ENCODE measurements at regions not wholly inside any gene's neighbourhood (a gene's known extent, or its start where the extent isn't known, plus 50 kb on each side); places are given as distances from the start of the nearest gene placed in this dataset.

GRCh38 chr7:17181482-17181881 lies 117.0 kb upstream of the AHR start:
- H3K27me3 ChIP-seq, result no peaks in the 10 kb centered on the region
- no peaks in the 10 kb centered on the region for H3K4me1 ChIP-seq (ENCODE audit: low read depth)
- no peak for TF ChIP-seq CTCF (IDR thresholded peaks at IDR 0.05; ENCODE audit: low read depth, low read length)
- no peak overlapping the region for H3K4me3 ChIP-seq
- no peak for DNase-seq (ENCODE audit: low read depth in 1 of 2, low spot score in 1 of 2)
- no peaks in the 10 kb centered on the region for H3K9me3 ChIP-seq (ENCODE audit: low read depth)
- H3K36me3 ChIP-seq, result no peaks in the 10 kb centered on the region
- no peak overlapping the region for H3K27ac ChIP-seq

GRCh38 chr7:17183630-17184328 lies 114.7 kb upstream of the AHR start:
- Histone ChIP-seq H3K4me1 (ENCODE audit: low read depth) (no peaks in the 10 kb centered on the region), H3K9me3 (ENCODE audit: low read depth) (no peaks in the 10 kb centered on the region), H3K4me3 (no peak overlapping the region), H3K27ac (no peak overlapping the region), H3K36me3 (no peaks in the 10 kb centered on the region), H3K27me3 (no peaks in the 10 kb centered on the region)
- no peak for TF ChIP-seq CTCF (IDR thresholded peaks at IDR 0.05; ENCODE audit: low read depth, low read length)
- DNase-seq (ENCODE audit: low read depth in 1 of 2, low spot score in 1 of 2), result no peak

GRCh38 chr7:17184805-17185689 lies 113.4 kb upstream of the AHR start:
- DNase-seq (ENCODE audit: low read depth in 1 of 2, low spot score in 1 of 2), result no peak
- Histone ChIP-seq H3K27ac (no peak overlapping the region), H3K27me3 (no peaks in the 10 kb centered on the region), H3K36me3 (no peaks in the 10 kb centered on the region), H3K4me3 (no peak overlapping the region), H3K4me1 (ENCODE audit: low read depth) (no peaks in the 10 kb centered on the region), H3K9me3 (ENCODE audit: low read depth) (no peaks in the 10 kb centered on the region)
- no peak for TF ChIP-seq CTCF (IDR thresholded peaks at IDR 0.05; ENCODE audit: low read depth, low read length)

GRCh38 chr7:17185690-17186070 lies 112.8 kb upstream of the AHR start:
- no peak for TF ChIP-seq CTCF (IDR thresholded peaks at IDR 0.05; ENCODE audit: low read depth, low read length)
- Histone ChIP-seq H3K36me3 (no peaks in the 10 kb centered on the region), H3K27ac (no peak overlapping the region)

GRCh38 chr7:17186745-17187530 lies 111.5 kb upstream of the AHR start:
- DNase-seq (ENCODE audit: low read depth in 1 of 2, low spot score in 1 of 2), result no peak
- H3K9me3 ChIP-seq (ENCODE audit: low read depth), result no peaks in the 10 kb centered on the region
- H3K27ac ChIP-seq, result no peak overlapping the region
- no peaks in the 10 kb centered on the region for H3K4me1 ChIP-seq (ENCODE audit: low read depth)
- H3K4me3 ChIP-seq, result no peak overlapping the region
- no peaks in the 10 kb centered on the region for H3K27me3 ChIP-seq
- no peak for TF ChIP-seq CTCF (IDR thresholded peaks at IDR 0.05; ENCODE audit: low read depth, low read length)
- no peaks in the 10 kb centered on the region for H3K36me3 ChIP-seq

More at GRCh38 chr7:17185690-17186070, 112.8 kb upstream of the AHR start:
- no peaks in the 10 kb centered on the region for H3K27me3 ChIP-seq
- DNase-seq (ENCODE audit: low read depth in 1 of 2, low spot score in 1 of 2), result peak in 1 of 2 donors; percentile 75
- H3K9me3 ChIP-seq (ENCODE audit: low read depth), result no peaks in the 10 kb centered on the region
- no peaks in the 10 kb centered on the region for H3K4me1 ChIP-seq (ENCODE audit: low read depth)
- no peak overlapping the region for H3K4me3 ChIP-seq

Measured in cardiac muscle cell (in vitro differentiated cells and primary cell).